Endothelial cell of umbilical vein (primary cell): ENCODE measurements at regions not wholly inside any gene's neighbourhood (a gene's known extent, or its start where the extent isn't known, plus 50 kb on each side); places are given as distances from the start of the nearest gene placed in this dataset.

Source experiments
- BruUV-seq: library from RNA; stranded (reverse); fragments of 400-500 nt; replicated peaks from 2 replicates; lab custom pipeline; 2021; lab: Mats Ljungman, UMichigan
- CTCF ChIA-PET: fragments of 300-600, 350-600 bp; sonication (Branson Sonifier 250); formaldehyde crosslinking; loops from one replicate; lab custom pipeline; 2021; ENCODE audit warnings: antibody characterized with exemption, inconsistent platforms; lab: Charles Lee
- POLR2A ChIA-PET: fragments of 300-600, 350-600 bp; sonication (Branson Sonifier 250); formaldehyde crosslinking; loops from one replicate; lab custom pipeline; 2021; ENCODE audit warnings: antibody characterized with exemption, inconsistent platforms; lab: Charles Lee
- DNase-seq: peaks from one replicate; pipeline ENCODE4 v3.0.0-alpha.2; 2011; ENCODE audit warnings: low read depth, low spot score
- FAIRE-seq: peaks from 2 replicates; lab custom pipeline; 2011; peaks lifted over from hg19 to GRCh38; lab: Jason Lieb, UNC
- H2AFZ ChIP-seq: 2 replicates; pipeline ENCODE4 v1.6.0; 2012; ENCODE audit warnings: low read depth, low read length, control low read depth, inconsistent platforms
- H3K27ac ChIP-seq: 2 replicates; pipeline ENCODE4 v1.5.1; 2011; ENCODE audit warnings: low read depth, mild to moderate bottlenecking, control low read depth, low read length, moderate library complexity; ENCODE audit not compliant: insufficient read depth
- H3K27me3 ChIP-seq, 2 experiments: 2 replicates each; pipeline versions ENCODE4 v1.6.0 to v1.6.1; 2011; ENCODE audit warnings: low read length in 2 of 2, mixed read lengths in 1 of 2; ENCODE audit not compliant: control insufficient read depth in 2 of 2, insufficient read depth in 2 of 2
- H3K36me3 ChIP-seq, 2 experiments: 2 replicates in 1 of 2; 3 replicates in 1 of 2; pipeline ENCODE4 v1.5.1; 2011; ENCODE audit warnings: low read length in 2 of 2, mild to moderate bottlenecking in 1 of 2, moderate library complexity in 1 of 2; ENCODE audit not compliant: control insufficient read depth in 2 of 2, insufficient read depth in 2 of 2; ENCODE audit errors: extremely low read depth in 1 of 2
- H3K4me1 ChIP-seq: 3 replicates; pipeline ENCODE4 v1.5.1; 2011; ENCODE audit warnings: mild to moderate bottlenecking, low read length; ENCODE audit not compliant: control insufficient read depth, insufficient read depth; ENCODE audit errors: extremely low read depth
- H3K4me2 ChIP-seq: 2 replicates; pipeline ENCODE4 v1.6.1; 2011; ENCODE audit warnings: low read length, control low read depth, mixed read lengths; ENCODE audit not compliant: insufficient read depth
- H3K4me3 ChIP-seq, 3 experiments: fragments of 200-600 bp in 1 of 3; sonication (generic), shearing (Covaris generic) in 1 of 3; replicated peaks in 1 of 3; 2 replicates each; pipeline ENCODE4 v1.5.1; 2011 to 2016; ENCODE audit warnings: control low read depth in 3 of 3, low read length in 3 of 3, mild to moderate bottlenecking in 2 of 3, inconsistent platforms in 1 of 3, low read depth in 1 of 3, moderate library complexity in 1 of 3; ENCODE audit not compliant: insufficient read depth in 1 of 3
- H3K79me2 ChIP-seq: 2 replicates; pipeline ENCODE4 v1.6.0; 2012; ENCODE audit warnings: low read length, inconsistent platforms; ENCODE audit not compliant: control insufficient read depth, insufficient read depth
- H3K9ac ChIP-seq: replicated peaks from 2 replicates; pipeline ENCODE3; 2011; ENCODE audit warnings: low read length, control low read depth; ENCODE audit not compliant: insufficient read depth; ENCODE audit errors: extremely low read depth
- H3K9me1 ChIP-seq: replicated peaks from 3 replicates; pipeline ENCODE4 v1.6.0; 2011; ENCODE audit warnings: mild to moderate bottlenecking, low read length; ENCODE audit not compliant: control insufficient read depth, insufficient read depth; ENCODE audit errors: extremely low read depth
- H3K9me3 ChIP-seq: replicated peaks from 2 replicates; pipeline ENCODE4 v1.5.1; 2012; ENCODE audit warnings: low read length, inconsistent platforms; ENCODE audit not compliant: control insufficient read depth, insufficient read depth
- H4K20me1 ChIP-seq: replicated peaks from 2 replicates; pipeline ENCODE3; 2011; ENCODE audit warnings: mild to moderate bottlenecking, low read length; ENCODE audit not compliant: control insufficient read depth, insufficient read depth; ENCODE audit errors: extremely low read depth
- EZH2 ChIP-seq: IDR thresholded peaks from 2 replicates; pipeline ENCODE4 v1.6.1; 2012; ENCODE audit warnings: borderline replicate concordance, low read depth, mild to moderate bottlenecking, moderate library complexity, low read length, inconsistent platforms; ENCODE audit not compliant: severe bottlenecking
- FOS ChIP-seq: IDR thresholded peaks from 2 replicates; pipeline ENCODE4 v1.6.1; 2011; ENCODE audit warnings: mild to moderate bottlenecking, low read length, moderate library complexity, borderline replicate concordance; ENCODE audit not compliant: insufficient read depth
- GATA2 ChIP-seq: IDR thresholded peaks from 2 replicates; pipeline ENCODE4 v1.7.0; 2011; ENCODE audit warnings: low read depth, mild to moderate bottlenecking, moderate library complexity, mixed read lengths, low read length; ENCODE audit not compliant: insufficient read length, insufficient read depth
- JUN ChIP-seq: IDR thresholded peaks from 2 replicates; pipeline ENCODE4 v1.6.1; 2011; ENCODE audit warnings: borderline replicate concordance, low read depth; ENCODE audit not compliant: insufficient read length, insufficient read depth
- MYC ChIP-seq: IDR thresholded peaks from one replicate; pipeline ENCODE4 v1.6.1; 2011; ENCODE audit warnings: mild to moderate bottlenecking, low read depth, low read length
- dilution Hi-C: fragments of 300-500 bp; cut with MboI; formaldehyde crosslinking; loops from one replicate; pipeline ENCODE4 v1.15.0; 2019; ENCODE audit warnings: low sequenced_read_pairs; ENCODE audit not compliant: extremely low pct_ligation_motif_present
- intact Hi-C: fragments of 100-400 bp; cut with micrococcal nuclease; formaldehyde crosslinking; loops from one replicate; pipeline ENCODE4 v1.10.0; 2022
- TF ChIP-seq, protein P1 (sequence below): IDR thresholded peaks from 2 replicates; pipeline ENCODE4 v1.6.1; 2011; ENCODE audit not compliant: insufficient read depth, insufficient read length
- TF ChIP-seq, protein P2 (sequence below), 2 donors: IDR thresholded peaks; 1 replicate in 1 of 2; 2 replicates in 1 of 2; pipeline ENCODE4 v1.5.1; 2011; ENCODE audit warnings: low read length in 2 of 2, mild to moderate bottlenecking in 2 of 2, moderate library complexity in 2 of 2, control low read depth in 1 of 2, inconsistent platforms in 1 of 2, low read depth in 1 of 2; ENCODE audit not compliant: insufficient read depth in 1 of 2; ENCODE audit errors: extremely low read depth in 1 of 2

DNA sequence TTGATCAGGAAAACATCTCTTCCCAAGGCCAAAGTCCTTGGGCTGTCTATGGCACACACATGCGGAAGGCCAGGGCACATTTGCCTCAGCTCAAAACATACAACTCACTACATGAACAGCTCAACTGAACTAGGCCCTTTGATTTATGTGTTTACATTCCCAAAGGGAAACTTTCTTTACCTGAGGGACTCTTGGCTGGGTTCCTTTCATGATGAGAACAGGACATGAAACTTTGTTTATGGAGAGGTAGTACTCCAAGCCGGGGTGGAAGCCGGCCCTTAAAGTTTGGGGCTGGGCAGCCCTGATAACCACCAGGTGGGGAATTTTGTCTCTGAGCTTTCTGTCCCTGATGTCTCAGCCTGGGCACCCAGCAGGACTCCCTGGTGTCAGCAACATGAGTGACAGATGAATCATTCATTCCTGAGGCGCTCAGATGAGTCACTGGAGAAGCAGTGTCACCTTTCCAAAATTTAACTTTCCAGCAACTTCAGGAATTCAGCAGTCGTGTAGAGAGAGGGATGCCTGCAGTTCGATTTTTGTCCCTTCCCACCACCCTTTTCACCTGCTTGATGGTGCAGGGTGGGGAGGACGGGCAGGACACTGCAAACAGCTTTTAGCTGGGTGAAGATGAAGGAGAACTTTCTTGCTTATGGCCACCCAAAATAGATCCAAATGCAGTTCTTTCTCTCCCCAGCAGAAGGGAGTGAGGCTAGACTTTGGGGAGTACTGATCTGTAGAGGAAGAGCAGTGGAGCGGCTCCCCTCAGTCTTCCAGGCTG lies 331.6 kb downstream of the DYSF start:
- FAIRE-seq, result no peak
- DNase-seq, result no peak
- peaks cover 4 to 6% of the 10 kb centered on the region in 2 experiments for H3K27me3 ChIP-seq
- ChIA-PET POLR2A (no interaction called here), CTCF (interaction anchor here (1.2 kb wide), 2 partner anchors 12 to 13 kb away, joined by 3 to 4 read pairs; no protein-coding TSS in a partner anchor)
- no peak overlapping the region for H3K4me2 ChIP-seq
- intact Hi-C loops (no loop called here), dilution Hi-C loops (no loop called here)
- H3K9me1 ChIP-seq, result no peaks in the 10 kb centered on the region
- H3K9ac ChIP-seq, result no peak overlapping the region
- no peaks in the 10 kb centered on the region for H3K79me2 ChIP-seq
- H3K4me1 ChIP-seq, result no peaks in the 10 kb centered on the region
- no peak overlapping the region for H3K27ac ChIP-seq
- H3K4me3 ChIP-seq, result no peak overlapping the region
- no peaks in the 10 kb centered on the region for H3K9me3 ChIP-seq
- no peaks in the 10 kb centered on the region for H4K20me1 ChIP-seq
- TF ChIP-seq JUN, result peak; percentile 27
- TF ChIP-seq GATA2, result no peak
- TF ChIP-seq MYC, result no peak
- TF ChIP-seq FOS, result no peak
- TF ChIP-seq EZH2, result no peak
- BruUV-seq, result no TSS peak
- H3K36me3 ChIP-seq, result no peaks in the 10 kb centered on the region
- H2AFZ ChIP-seq, result no peak overlapping the region

DNA sequence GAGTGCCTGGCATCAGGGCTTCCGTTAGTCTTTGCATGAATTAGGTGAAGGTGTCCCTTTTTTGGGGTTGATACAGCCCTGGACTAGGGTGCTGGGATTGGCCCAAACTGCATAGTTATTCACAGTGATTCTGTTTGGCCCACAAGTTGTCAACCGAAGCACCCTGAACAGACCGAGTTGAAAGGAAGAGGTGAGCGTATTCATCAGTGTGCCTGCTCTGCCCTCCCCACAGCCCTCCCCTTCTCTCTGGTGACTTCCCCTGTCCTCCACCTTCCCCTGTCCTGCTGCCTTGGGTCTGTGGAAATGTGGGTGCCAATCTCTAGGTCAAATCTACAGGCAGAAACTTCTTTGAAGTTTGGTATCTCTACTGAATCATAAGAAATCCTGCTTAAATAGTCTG lies 330.5 kb downstream of the DYSF start:
- H3K36me3 ChIP-seq, result no peaks in the 10 kb centered on the region
- peaks cover 5 to 6% of the 10 kb centered on the region in 2 experiments for H3K27me3 ChIP-seq
- no peak overlapping the region for H3K27ac ChIP-seq
- CTCF ChIA-PET, result interaction anchor here (1.2 kb wide), 1 partner anchor 10 kb away, joined by 3 read pairs; no protein-coding TSS in a partner anchor
- dilution Hi-C loops, result no loop called here
- DNase-seq, result no peak
- H3K9ac ChIP-seq, result no peak overlapping the region
- no peaks in the 10 kb centered on the region for H3K9me3 ChIP-seq
- H3K4me3 ChIP-seq, result no peak overlapping the region
- H3K9me1 ChIP-seq, result no peaks in the 10 kb centered on the region
- H3K4me1 ChIP-seq, result no peaks in the 10 kb centered on the region
- no peaks in the 10 kb centered on the region for H4K20me1 ChIP-seq
- intact Hi-C loops, result no loop called here
- FAIRE-seq, result no peak
- BruUV-seq, result no TSS peak
- no peak overlapping the region for H3K4me2 ChIP-seq
- H3K79me2 ChIP-seq, result no peaks in the 10 kb centered on the region
- TF ChIP-seq EZH2, result no peak
- no peak for TF ChIP-seq MYC
- TF ChIP-seq, protein P1, sequence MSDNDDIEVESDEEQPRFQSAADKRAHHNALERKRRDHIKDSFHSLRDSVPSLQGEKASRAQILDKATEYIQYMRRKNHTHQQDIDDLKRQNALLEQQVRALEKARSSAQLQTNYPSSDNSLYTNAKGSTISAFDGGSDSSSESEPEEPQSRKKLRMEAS, result no peak
- TF ChIP-seq JUN, result no peak
- TF ChIP-seq, protein P2, sequence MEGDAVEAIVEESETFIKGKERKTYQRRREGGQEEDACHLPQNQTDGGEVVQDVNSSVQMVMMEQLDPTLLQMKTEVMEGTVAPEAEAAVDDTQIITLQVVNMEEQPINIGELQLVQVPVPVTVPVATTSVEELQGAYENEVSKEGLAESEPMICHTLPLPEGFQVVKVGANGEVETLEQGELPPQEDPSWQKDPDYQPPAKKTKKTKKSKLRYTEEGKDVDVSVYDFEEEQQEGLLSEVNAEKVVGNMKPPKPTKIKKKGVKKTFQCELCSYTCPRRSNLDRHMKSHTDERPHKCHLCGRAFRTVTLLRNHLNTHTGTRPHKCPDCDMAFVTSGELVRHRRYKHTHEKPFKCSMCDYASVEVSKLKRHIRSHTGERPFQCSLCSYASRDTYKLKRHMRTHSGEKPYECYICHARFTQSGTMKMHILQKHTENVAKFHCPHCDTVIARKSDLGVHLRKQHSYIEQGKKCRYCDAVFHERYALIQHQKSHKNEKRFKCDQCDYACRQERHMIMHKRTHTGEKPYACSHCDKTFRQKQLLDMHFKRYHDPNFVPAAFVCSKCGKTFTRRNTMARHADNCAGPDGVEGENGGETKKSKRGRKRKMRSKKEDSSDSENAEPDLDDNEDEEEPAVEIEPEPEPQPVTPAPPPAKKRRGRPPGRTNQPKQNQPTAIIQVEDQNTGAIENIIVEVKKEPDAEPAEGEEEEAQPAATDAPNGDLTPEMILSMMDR (IDR thresholded peaks at IDR 0.05; ENCODE audit: extremely low read depth in 1 of 2, insufficient read depth in 1 of 2, low read depth in 1 of 2, low read length in 2 of 2), result no peak
- POLR2A ChIA-PET, result no interaction called here
- H2AFZ ChIP-seq, result no peak overlapping the region
